Natural killer cell (primary cell): ENCODE measurements at regions not wholly inside any gene's neighbourhood (a gene's known extent, or its start where the extent isn't known, plus 50 kb on each side); places are given as distances from the start of the nearest gene placed in this dataset.

ENCODE experiments used
- ATAC-seq, 3 donors: fragments of 150-1000 bp in 2 of 3; fragments of 200-7000 bp in 1 of 3; cut with Tn5 transposase; 1 replicate in 1 of 3; 2 replicates in 2 of 3; pipeline ENCODE4 v1.10.0; 2021; ENCODE audit warnings: mild to moderate bottlenecking in 2 of 3, moderate library complexity in 2 of 3
- DNase-seq, 2 donors: peaks; one replicate each; pipeline versions ENCODE4 v3.0.0 to v3.0.0-alpha.2; 2013 to 2021; ENCODE audit warnings: mixed read lengths in 1 of 2
- H3K27ac ChIP-seq: one replicate; pipeline ENCODE4 v1.5.1; 2013; ENCODE audit warnings: mild to moderate bottlenecking, low read length
- H3K27me3 ChIP-seq: one replicate; pipeline ENCODE4 v1.6.1; 2013; ENCODE audit warnings: low read length; ENCODE audit not compliant: control insufficient read depth, insufficient read depth
- H3K36me3 ChIP-seq: one replicate; pipeline ENCODE4 v1.6.1; 2013; ENCODE audit warnings: low read length; ENCODE audit not compliant: control insufficient read depth, insufficient read depth
- H3K4me1 ChIP-seq: one replicate; pipeline ENCODE4 v1.6.1; 2013; ENCODE audit warnings: low read length; ENCODE audit not compliant: control insufficient read depth, insufficient read depth
- H3K4me3 ChIP-seq: one replicate; pipeline ENCODE4 v1.5.1; 2013; ENCODE audit warnings: low read length
- H3K9me3 ChIP-seq: one replicate; pipeline ENCODE4 v1.6.1; 2013; ENCODE audit warnings: low read length; ENCODE audit not compliant: control insufficient read depth, insufficient read depth
- H3K27ac Mint-ChIP-seq, 2 donors: one replicate each; pipeline ENCODE4 v1.8.0; 2022; ENCODE audit warnings: mild to moderate bottlenecking in 2 of 2, mixed read lengths in 2 of 2, moderate library complexity in 1 of 2
- H3K27me3 Mint-ChIP-seq, 2 donors: one replicate each; pipeline ENCODE4 v1.8.0; 2022; ENCODE audit warnings: low read depth in 2 of 2, mixed read lengths in 2 of 2
- H3K36me3 Mint-ChIP-seq: one replicate; pipeline ENCODE4 v1.8.0; 2022; ENCODE audit warnings: mixed read lengths
- H3K4me1 Mint-ChIP-seq, 2 donors: one replicate each; pipeline ENCODE4 v1.8.0; 2022; ENCODE audit warnings: mixed read lengths in 2 of 2
- H3K4me3 Mint-ChIP-seq: one replicate; pipeline ENCODE4 v1.8.0; 2022; ENCODE audit warnings: mild to moderate bottlenecking, moderate library complexity, mixed read lengths
- H3K9me3 Mint-ChIP-seq, 2 donors: one replicate each; pipeline ENCODE4 v1.8.0; 2022; ENCODE audit warnings: mixed read lengths in 2 of 2
- WGBS: methylation state at CpG from one replicate; pipeline ENCODE4 v1.1.7; 2013; ENCODE audit warnings: missing lambda C conversion rate; ENCODE audit not compliant: insufficient coverage; 5-methylcytosine and 5-hydroxymethylcytosine counted together
- intact Hi-C: fragments of 100-400 bp; cut with micrococcal nuclease; formaldehyde crosslinking; loops from one replicate; pipeline ENCODE4 v1.14.2; 2022
- TF ChIP-seq, protein P1 (sequence below): fragments of 200-600 bp; IDR thresholded peaks from one replicate; pipeline ENCODE4 v1.8.0; 2022; ENCODE audit warnings: antibody characterized with exemption

DNA sequence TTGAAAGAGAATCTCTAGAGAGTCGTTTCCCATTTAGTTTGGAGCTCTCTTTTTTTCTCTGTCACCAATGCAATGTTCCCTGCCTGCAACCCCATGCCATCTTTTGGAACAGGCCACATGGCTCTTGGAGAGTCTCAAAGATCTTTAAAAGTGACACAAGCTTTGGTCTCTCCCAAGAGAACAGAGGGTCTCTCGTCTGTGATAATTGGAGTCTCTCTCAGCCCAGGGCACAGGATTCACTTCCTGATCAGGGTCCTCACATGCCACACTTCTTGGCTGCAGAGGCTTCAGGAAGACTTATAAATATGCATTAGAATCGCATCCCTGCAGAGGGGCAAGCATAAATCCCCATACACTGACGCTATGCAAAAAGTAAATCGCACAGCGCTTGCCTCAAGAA is 240.5 kb downstream of the IRS2 start:
- TF ChIP-seq, protein P1, sequence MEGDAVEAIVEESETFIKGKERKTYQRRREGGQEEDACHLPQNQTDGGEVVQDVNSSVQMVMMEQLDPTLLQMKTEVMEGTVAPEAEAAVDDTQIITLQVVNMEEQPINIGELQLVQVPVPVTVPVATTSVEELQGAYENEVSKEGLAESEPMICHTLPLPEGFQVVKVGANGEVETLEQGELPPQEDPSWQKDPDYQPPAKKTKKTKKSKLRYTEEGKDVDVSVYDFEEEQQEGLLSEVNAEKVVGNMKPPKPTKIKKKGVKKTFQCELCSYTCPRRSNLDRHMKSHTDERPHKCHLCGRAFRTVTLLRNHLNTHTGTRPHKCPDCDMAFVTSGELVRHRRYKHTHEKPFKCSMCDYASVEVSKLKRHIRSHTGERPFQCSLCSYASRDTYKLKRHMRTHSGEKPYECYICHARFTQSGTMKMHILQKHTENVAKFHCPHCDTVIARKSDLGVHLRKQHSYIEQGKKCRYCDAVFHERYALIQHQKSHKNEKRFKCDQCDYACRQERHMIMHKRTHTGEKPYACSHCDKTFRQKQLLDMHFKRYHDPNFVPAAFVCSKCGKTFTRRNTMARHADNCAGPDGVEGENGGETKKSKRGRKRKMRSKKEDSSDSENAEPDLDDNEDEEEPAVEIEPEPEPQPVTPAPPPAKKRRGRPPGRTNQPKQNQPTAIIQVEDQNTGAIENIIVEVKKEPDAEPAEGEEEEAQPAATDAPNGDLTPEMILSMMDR = no peak
- peaks cover 18 to 41% of the 10 kb centered on the region in 2 donors for H3K27me3 Mint-ChIP-seq
- Histone ChIP-seq H3K27me3 (no peaks in the 10 kb centered on the region), H3K36me3 (no peaks in the 10 kb centered on the region), H3K4me1 (no peaks in the 10 kb centered on the region), H3K9me3 (no peaks in the 10 kb centered on the region), H3K27ac (no peak overlapping the region), H3K4me3 (no peak overlapping the region)
- H3K9me3 Mint-ChIP-seq = no peaks in the 10 kb centered on the region
- intact Hi-C loops = no loop called here
- no peak overlapping the region for H3K27ac Mint-ChIP-seq
- WGBS = 61% methylated on average over 6 of the region's 6 CpGs
- H3K36me3 Mint-ChIP-seq = no peaks in the 10 kb centered on the region
- peaks cover 0 to 6% of the 10 kb centered on the region in 2 donors for H3K4me1 Mint-ChIP-seq
- H3K4me3 Mint-ChIP-seq = no peak overlapping the region
- no peak for DNase-seq
- no peak for ATAC-seq

DNA sequence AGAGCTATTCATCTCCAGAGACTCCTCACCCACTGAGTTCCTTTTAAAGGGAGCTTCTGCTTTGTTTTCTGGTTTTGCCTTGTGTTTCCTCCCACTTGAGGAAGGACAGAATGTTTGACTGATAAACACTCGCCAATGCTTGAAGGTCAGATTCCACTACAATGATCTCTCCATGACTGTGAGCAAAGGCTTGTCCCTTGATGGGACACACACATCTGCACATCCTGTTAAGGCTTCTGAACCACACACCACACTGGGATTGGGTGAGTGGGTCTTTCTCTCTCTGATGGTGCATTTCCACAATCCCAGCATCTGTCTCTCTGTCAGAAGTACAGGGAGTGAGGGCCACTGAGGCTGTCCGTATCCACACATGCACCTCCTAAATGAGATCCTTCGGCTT is 245.3 kb downstream of the IRS2 start:
- WGBS = 20% methylated on average over 1 of the region's 3 CpGs
- H3K27me3 Mint-ChIP-seq = peaks cover 27 to 51% of the 10 kb centered on the region in 2 donors

DNA sequence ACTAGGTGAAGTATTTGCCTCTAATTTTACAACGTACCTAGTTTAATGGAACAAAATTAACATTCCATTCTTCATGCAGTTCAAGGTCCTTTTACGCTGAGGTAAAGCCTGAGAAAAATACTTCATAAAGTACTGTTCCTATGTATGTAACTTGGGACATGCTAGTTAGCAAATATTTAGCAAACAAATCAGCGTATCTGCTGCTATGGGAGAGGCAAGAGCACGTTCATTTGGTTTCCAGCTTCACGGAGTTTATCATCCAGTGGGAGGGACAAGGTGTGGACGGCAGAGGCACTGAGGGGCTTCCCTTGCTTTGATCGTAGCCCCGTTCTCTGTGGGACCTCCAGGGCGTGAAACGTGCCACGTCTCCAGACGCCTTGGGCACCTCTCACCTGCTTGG is 248.8 kb downstream of the IRS2 start:
- Histone ChIP-seq H3K4me1 (no peaks in the 10 kb centered on the region), H3K27ac (no peak overlapping the region), H3K36me3 (no peaks in the 10 kb centered on the region), H3K9me3 (no peaks in the 10 kb centered on the region), H3K27me3 (no peaks in the 10 kb centered on the region), H3K4me3 (no peak overlapping the region)
- Mint-ChIP-seq H3K27ac (no peak overlapping the region), H3K36me3 (no peaks in the 10 kb centered on the region), H3K27me3 (peaks cover 27 to 43% of the 10 kb centered on the region in 2 donors), H3K4me3 (no peak overlapping the region), H3K9me3 (no peaks in the 10 kb centered on the region), H3K4me1 (no peaks in the 10 kb centered on the region)
- TF ChIP-seq, protein P1 = no peak
- intact Hi-C loops = no loop called here
- DNase-seq = no peak
- WGBS = 83% methylated on average over 10 of the region's 12 CpGs
- no peak for ATAC-seq

More for the DNA sequence above, 245.3 kb downstream of the IRS2 start:
- no peak for ATAC-seq
- no peak for DNase-seq
- H3K36me3 ChIP-seq = no peaks in the 10 kb centered on the region
- TF ChIP-seq, protein P1 = no peak
- H3K4me3 ChIP-seq = no peak overlapping the region
- intact Hi-C loops = no loop called here
- no peaks in the 10 kb centered on the region for H3K36me3 Mint-ChIP-seq
- H3K9me3 Mint-ChIP-seq = no peaks in the 10 kb centered on the region
- H3K27ac ChIP-seq = no peak overlapping the region
- no peaks in the 10 kb centered on the region for H3K27me3 ChIP-seq
- no peaks in the 10 kb centered on the region for H3K4me1 Mint-ChIP-seq
- H3K4me3 Mint-ChIP-seq = no peak overlapping the region
- H3K9me3 ChIP-seq = no peaks in the 10 kb centered on the region
- H3K4me1 ChIP-seq = no peaks in the 10 kb centered on the region
- H3K27ac Mint-ChIP-seq = no peak overlapping the region

DNA sequence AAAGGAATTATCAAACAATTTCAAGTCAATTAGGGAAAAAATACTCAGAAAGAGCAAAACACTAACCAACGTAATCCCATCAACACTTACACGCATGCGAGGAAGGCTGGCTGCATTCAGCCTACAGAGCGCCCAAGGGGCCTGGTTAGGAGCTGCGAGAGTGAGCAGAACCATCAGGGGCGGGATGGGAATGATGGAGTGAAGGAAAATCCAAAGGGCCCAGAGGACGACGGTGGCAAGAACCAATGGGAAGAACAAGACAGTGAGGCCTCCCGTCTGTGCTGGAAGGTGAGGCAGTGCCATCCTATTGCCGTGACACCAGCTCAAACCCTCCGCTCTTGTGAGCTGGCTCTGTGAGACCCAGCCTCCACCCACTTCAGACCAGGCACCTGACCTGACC is 253.0 kb downstream of the IRS2 start:
- DNase-seq = no peak
- no peaks in the 10 kb centered on the region for H3K9me3 ChIP-seq
- WGBS = 83% methylated on average over 10 of the region's 11 CpGs
- H3K27ac ChIP-seq = no peak overlapping the region
- H3K27me3 Mint-ChIP-seq = peaks cover 16 to 19% of the 10 kb centered on the region in 2 donors
- H3K4me1 ChIP-seq = no peaks in the 10 kb centered on the region
- H3K27me3 ChIP-seq = no peaks in the 10 kb centered on the region
- H3K4me1 Mint-ChIP-seq = no peaks in the 10 kb centered on the region
- no peaks in the 10 kb centered on the region for H3K9me3 Mint-ChIP-seq
- TF ChIP-seq, protein P1 = no peak
- no peak overlapping the region for H3K4me3 Mint-ChIP-seq
- H3K4me3 ChIP-seq = no peak overlapping the region
- H3K36me3 Mint-ChIP-seq = no peaks in the 10 kb centered on the region
- no peaks in the 10 kb centered on the region for H3K36me3 ChIP-seq
- no peak for ATAC-seq
- H3K27ac Mint-ChIP-seq = no peak overlapping the region
- intact Hi-C loops = no loop called here
